ENCODE measurements at regions not wholly inside any gene's neighbourhood (a gene's known extent, or its start where the extent isn't known, plus 50 kb on each side); places are given as distances from the start of the nearest gene placed in this dataset.

DNA sequence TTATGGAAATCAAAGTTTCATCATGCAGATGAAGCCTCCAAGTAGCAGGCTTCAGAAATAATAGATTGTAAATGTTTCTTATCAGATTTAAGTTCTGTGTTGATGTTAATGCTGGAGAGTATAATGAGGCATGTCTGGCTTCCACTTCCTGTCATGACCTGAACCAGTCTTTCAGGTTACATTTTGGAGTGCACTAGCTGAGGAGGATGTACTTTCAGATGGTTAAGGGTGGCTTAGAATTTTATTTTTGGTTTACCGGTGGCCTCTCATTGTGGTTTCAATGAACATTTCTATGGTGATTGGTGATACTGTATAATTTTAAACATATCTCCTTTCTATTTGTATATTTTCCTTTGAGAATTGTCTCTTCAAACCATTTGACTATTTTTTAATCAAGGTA is 890.4 kb downstream of the SH3BGRL start:
- H3K9me3 Mint-ChIP-seq: no peaks in the 10 kb centered on the region
- H3K4me3 Mint-ChIP-seq: no peak overlapping the region
- H3K27me3 Mint-ChIP-seq (ENCODE audit: insufficient read depth, low read depth): no peaks in the 10 kb centered on the region

DNA sequence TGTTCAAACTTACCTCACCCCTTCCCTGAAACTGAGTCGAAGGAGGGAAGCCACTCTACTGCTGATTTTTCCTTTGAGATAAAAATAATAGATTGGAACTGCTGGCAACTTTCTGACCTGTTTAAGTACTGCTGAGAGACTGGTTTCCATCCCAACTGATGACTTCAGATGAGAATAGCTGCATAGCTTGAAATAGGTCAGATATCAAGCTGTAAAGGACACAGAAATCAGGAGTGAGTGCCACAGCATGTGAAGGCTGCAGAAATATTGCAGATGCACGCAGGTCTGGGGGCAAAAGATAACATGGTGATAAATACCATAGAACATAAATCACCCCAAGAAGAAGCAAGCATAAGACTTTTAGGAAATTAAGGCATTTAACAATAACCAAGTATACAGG is 923.2 kb downstream of the SH3BGRL start:
- DNase-seq (ENCODE audit: low spot score): no peak
- no peak overlapping the region for H3K27ac ChIP-seq

More for the DNA sequence above, 890.4 kb downstream of the SH3BGRL start:
- TF ChIP-seq, protein P1, sequence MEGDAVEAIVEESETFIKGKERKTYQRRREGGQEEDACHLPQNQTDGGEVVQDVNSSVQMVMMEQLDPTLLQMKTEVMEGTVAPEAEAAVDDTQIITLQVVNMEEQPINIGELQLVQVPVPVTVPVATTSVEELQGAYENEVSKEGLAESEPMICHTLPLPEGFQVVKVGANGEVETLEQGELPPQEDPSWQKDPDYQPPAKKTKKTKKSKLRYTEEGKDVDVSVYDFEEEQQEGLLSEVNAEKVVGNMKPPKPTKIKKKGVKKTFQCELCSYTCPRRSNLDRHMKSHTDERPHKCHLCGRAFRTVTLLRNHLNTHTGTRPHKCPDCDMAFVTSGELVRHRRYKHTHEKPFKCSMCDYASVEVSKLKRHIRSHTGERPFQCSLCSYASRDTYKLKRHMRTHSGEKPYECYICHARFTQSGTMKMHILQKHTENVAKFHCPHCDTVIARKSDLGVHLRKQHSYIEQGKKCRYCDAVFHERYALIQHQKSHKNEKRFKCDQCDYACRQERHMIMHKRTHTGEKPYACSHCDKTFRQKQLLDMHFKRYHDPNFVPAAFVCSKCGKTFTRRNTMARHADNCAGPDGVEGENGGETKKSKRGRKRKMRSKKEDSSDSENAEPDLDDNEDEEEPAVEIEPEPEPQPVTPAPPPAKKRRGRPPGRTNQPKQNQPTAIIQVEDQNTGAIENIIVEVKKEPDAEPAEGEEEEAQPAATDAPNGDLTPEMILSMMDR (IDR thresholded peaks at IDR 0.05): no peak
- TF ChIP-seq EZH2 (IDR thresholded peaks at IDR 0.05): no peak
- no peak for TF ChIP-seq EZH2phosphoT487 (IDR thresholded peaks at IDR 0.05)
- Histone ChIP-seq H3K27me3 (no peaks in the 10 kb centered on the region), H3K4me1 (no peaks in the 10 kb centered on the region), H3K9ac (no peak overlapping the region), H2AFZ (replicated peaks) (no peak overlapping the region), H3K36me3 (no peaks in the 10 kb centered on the region), H4K20me1 (ENCODE audit: low read depth) (no peaks in the 10 kb centered on the region), H3K4me2 (no peak overlapping the region), H3F3A (ENCODE audit: low read depth) (no peaks in the 10 kb centered on the region), H3K9me3 (ENCODE audit: low read depth) (peaks cover 34% of the 10 kb centered on the region), H3K79me2 (ENCODE audit: low read depth) (no peaks in the 10 kb centered on the region), H3K4me3 (no peak overlapping the region), H3K27ac (no peak overlapping the region)
- Mint-ChIP-seq H3K4me1 (no peaks in the 10 kb centered on the region), H3K27ac (no peak overlapping the region), H3K36me3 (no peaks in the 10 kb centered on the region)
- no peak for DNase-seq (ENCODE audit: low spot score)

DNA sequence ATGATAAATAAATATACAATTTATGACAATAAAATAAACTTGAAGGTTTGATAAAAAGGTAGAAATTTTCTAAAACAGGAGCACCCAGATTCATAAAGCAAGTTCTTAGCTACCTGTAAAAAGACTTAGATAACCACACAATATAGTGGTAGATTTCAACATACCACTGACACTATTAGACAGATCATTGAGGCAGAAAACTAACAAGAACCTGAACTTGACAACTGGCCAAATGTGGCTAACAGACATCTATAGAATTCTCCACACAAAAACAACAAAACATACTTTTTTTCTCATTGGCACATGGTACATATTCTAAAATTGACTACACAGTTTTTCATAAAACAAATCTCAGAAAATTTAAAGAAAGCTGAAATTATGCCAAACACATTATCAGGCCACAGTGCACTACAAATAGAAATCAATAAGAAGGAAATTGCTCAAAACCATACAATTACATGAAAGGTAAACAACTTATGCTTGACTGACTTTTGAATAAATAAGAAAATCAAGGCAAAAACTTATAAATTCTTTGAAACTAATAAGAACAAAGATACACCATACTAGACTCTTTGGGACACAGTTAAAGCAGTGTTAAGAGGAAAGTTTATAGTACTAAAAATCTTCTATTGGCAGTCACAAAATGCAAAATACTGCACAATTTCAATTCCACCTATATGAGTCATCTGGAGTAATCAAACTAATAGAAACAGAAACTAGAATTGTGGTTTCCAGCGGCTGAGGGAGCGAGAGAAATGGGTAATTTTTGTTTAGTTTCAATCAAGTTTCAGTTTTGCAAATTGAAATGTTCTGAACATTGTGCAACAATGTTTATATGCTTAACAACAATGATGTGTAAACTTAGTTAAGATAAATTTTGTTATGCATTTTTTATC is 925.6 kb downstream of the SH3BGRL start:
- Histone ChIP-seq H3K27ac (no peak overlapping the region), H2AFZ (replicated peaks) (no peak overlapping the region), H3K4me1 (no peaks in the 10 kb centered on the region), H3K4me3 (no peak overlapping the region), H3K36me3 (no peaks in the 10 kb centered on the region), H3K9ac (no peak overlapping the region), H4K20me1 (ENCODE audit: low read depth) (no peaks in the 10 kb centered on the region), H3F3A (ENCODE audit: low read depth) (no peaks in the 10 kb centered on the region), H3K4me2 (no peak overlapping the region), H3K27me3 (no peaks in the 10 kb centered on the region), H3K9me3 (ENCODE audit: low read depth) (peaks cover 20% of the 10 kb centered on the region), H3K79me2 (ENCODE audit: low read depth) (no peaks in the 10 kb centered on the region)
- Mint-ChIP-seq H3K9me3 (peaks cover 2% of the 10 kb centered on the region), H3K4me1 (no peaks in the 10 kb centered on the region), H3K4me3 (no peak overlapping the region), H3K27me3 (ENCODE audit: insufficient read depth, low read depth) (no peaks in the 10 kb centered on the region), H3K27ac (no peak overlapping the region), H3K36me3 (no peaks in the 10 kb centered on the region)
- DNase-seq (ENCODE audit: low spot score): no peak
- TF ChIP-seq, protein P1 (IDR thresholded peaks at IDR 0.05): no peak
- TF ChIP-seq EZH2phosphoT487 (IDR thresholded peaks at IDR 0.05): no peak
- TF ChIP-seq EZH2 (IDR thresholded peaks at IDR 0.05): no peak

More for the DNA sequence above, 923.2 kb downstream of the SH3BGRL start:
- Histone ChIP-seq H3K4me1 (no peaks in the 10 kb centered on the region), H3K36me3 (no peaks in the 10 kb centered on the region), H2AFZ (replicated peaks) (no peak overlapping the region), H3K9ac (no peak overlapping the region), H3K9me3 (ENCODE audit: low read depth) (peaks cover 14% of the 10 kb centered on the region), H4K20me1 (ENCODE audit: low read depth) (no peaks in the 10 kb centered on the region), H3K4me2 (no peak overlapping the region), H3F3A (ENCODE audit: low read depth) (no peaks in the 10 kb centered on the region), H3K79me2 (ENCODE audit: low read depth) (no peaks in the 10 kb centered on the region), H3K4me3 (no peak overlapping the region), H3K27me3 (no peaks in the 10 kb centered on the region)
- TF ChIP-seq, protein P1 (IDR thresholded peaks at IDR 0.05): no peak
- TF ChIP-seq EZH2phosphoT487 (IDR thresholded peaks at IDR 0.05) (no peak), EZH2 (IDR thresholded peaks at IDR 0.05) (no peak)
- Mint-ChIP-seq H3K9me3 (no peaks in the 10 kb centered on the region), H3K27ac (no peak overlapping the region), H3K4me3 (no peak overlapping the region), H3K4me1 (no peaks in the 10 kb centered on the region), H3K27me3 (ENCODE audit: insufficient read depth, low read depth) (no peaks in the 10 kb centered on the region), H3K36me3 (no peaks in the 10 kb centered on the region)

Data from neural progenitor cell (in vitro differentiated cells).